GDM1 (cell line): ENCODE measurements at regions not wholly inside any gene's neighbourhood (a gene's known extent, or its start where the extent isn't known, plus 50 kb on each side); places are given as distances from the start of the nearest gene placed in this dataset.
"Not testable (repeated sequence)": the region's sequence is repeated elsewhere in the genome, so short reads cannot be mapped to it uniquely, and the experiment has no call there.

ENCODE experiments used
- DNase-seq: peaks from one replicate; lab custom pipeline; 2025; lab: John Stamatoyannopoulos, UW

- DNase-seq, result no peak
These were observed 684.8 kb upstream of the BCHE start for GRCh38 chr3:166522017-166522416.

- DNase-seq, result no peak
These were observed 682.2 kb upstream of the BCHE start for GRCh38 chr3:166519443-166519842.

DNA sequence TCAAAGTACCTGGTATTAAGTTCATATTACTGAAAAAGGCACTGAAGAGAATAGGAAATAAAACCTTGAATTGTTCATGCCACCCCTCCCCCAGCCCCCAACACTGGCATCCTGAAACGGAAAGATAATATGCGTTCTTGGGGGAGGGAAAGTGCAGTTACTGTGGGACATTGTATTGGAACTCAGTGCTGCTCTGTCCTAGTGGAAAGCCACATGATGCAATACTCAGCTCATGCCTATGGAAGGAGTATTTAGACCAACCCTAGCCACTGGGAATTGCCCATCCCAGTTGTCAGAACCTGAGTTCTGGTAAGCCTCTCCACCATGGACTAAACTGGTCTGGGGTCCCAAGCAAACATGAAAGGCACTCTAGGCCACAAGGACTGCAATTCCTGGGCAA lies 680.8 kb upstream of the BCHE start:
- no peak for DNase-seq

DNA sequence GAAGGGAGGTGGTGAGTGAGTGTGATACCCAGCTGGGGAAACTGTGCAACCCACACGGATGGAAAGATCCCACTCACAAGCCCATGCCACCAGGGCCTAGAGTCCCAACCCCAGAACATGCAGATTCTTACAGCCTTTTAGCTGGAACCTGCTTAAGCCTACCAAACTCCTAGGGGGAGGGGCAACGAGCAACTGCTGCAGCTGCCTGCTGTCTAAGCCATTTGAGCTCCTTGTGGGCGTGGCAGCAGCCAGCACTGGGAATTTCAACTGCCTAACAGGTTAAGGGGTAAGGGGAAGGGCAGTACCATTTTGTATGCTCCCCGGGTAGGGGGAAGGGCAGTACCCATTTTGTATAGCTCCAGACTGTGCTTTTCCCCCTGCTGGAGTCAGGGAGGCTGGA lies 673.2 kb upstream of the BCHE start:
- DNase-seq, result no peak

DNA sequence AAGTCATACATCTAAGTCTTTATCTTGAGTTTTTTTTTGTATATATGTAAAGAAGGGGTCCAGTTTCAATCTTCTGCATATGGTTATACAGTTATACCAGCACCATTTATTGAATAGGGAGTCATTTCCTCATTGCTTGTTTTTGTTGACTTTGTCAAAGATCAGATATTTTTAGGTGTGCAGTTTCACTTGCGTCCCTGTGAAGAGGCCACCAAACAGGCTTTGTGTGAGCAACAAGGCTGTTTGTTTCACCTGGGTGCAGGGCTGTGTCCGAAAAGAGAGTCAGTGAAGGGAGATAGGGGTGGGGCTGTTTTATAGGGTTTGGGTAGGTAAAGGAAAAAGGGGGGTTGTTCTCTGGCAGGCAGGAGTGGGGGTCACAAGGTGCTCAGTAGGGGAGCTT lies 663.2 kb upstream of the BCHE start:
- DNase-seq, result not testable (repeated sequence)

DNA sequence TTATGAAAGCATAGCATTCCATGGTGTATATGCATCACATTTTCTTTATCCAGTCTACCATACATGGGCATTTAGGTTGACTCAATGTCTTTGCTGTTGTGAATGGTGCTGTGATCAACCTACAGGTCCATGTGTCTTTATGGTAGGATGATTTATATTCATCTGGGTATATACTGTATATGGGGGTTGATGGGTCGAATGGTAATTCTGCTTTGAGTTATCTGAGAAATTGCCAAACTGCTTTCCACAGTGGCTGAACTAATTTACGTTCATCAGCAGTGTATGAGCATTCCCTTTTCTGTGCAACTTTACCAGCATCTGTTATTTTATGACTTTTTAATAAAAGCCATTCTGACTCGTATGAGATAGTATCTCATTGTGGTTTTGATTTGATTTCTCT lies 662.4 kb upstream of the BCHE start:
- DNase-seq, result no peak

DNA sequence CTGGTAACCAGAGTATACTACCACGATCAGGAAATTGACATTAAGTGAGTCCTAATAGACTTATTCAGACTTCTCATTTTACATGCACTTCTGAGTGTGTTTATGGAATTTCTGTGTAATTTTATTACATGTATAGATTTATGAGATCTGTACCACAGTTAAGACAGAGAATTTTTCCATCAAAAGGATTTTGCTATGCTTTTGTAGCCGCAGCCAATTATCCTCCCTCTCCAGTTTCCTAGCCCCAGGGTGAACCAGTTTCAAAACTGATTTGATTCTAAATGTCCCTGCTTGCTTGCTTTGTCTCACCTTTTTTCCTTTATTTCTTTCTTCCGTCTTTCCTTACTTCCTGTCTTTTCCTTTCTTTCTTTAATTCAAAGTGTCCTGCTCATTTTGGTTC lies 661.2 kb upstream of the BCHE start:
- no peak for DNase-seq

GRCh38 chr3:166489826-166490225 lies 652.6 kb upstream of the BCHE start:
- DNase-seq, result no peak

DNA sequence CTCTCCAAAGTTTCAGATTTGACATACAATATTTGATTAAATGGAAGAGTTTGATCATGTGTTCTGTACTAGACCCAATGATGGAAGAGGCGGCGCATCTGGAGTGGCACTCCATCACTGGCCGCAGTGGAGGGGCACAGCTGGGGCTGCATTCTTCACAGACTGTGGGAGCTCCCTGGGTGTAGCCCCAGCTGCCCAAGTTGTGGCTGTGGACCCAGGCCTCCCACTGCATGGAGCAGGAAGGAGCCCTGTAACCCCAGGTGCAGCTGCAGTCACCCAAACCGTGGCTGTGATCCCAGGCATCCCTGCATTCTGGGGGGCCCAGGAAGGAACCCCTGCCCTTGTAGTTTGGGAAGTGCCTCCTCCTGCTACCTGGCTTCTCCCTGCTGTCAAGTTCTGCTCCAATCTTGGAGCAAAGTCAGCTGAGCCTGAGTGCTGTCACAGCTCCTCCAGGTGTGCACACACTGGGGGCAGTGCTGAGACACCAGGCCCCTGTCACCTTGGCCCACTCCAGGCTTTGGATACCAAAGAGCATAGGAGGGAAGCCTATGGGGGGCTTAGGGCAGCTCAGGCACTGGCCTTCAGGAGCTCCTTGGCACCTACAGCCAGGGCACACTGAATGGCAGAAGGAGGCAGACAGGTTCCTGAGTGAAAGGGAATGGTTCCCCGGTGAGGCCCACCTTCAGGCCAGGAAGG lies 651.9 kb upstream of the BCHE start:
- DNase-seq, result no peak

DNA sequence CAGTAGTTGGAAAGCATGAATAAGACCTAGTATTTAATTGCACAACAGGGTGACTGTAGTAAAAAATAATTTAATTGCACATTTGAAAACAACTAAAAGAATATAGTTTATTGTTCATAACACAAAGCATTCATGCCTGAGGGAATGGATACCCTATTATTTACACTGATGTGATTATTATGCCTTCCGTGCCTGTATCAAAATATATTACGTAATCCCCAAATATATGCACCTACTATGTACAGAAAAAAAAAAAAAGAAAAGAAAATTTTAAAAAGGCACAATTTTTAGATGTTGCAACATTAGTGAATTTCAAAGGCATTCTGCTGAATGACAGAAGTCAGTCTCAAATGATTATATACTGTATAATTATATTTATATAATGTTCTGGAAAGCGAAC lies 647.2 kb upstream of the BCHE start:
- no peak for DNase-seq

DNA sequence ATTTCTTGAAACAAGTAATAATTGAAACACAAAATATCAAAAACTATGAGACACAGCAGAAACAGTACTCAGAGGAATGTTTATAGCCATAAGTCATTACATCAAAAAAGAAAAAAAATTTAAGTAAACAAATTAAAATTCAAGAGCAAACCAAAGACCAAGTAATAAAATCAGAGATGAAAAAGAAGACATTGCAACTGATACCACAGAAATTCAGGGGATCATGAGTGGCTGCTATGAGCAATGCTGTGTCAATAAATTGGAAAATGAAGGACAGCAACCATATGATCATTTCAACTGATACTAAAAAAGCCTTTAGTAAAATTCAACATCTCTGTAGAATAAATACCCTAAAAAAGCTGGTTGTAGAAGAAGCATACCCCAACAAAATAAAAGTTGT lies 644.1 kb upstream of the BCHE start:
- DNase-seq, result no peak

DNA sequence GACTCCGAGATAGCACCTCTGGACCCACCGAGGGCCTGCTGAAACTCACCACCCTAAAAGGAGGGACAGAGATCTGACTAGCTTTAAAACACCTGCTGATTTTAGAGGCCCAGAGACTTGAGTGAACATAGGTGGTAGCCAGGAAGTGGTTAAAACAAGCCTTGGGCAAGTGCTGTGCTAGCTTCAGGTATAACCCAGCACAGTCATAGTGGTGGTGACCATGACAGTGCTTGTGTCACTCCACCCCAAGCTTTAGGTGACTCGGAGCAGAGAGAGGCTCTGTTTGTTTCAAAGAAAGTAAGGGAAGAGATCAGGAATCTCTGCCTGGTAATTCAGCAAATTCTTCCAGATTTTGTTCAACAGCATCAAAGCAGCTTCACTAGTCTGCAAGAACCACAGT lies 641.1 kb upstream of the BCHE start:
- no peak for DNase-seq

GRCh38 chr3:166473501-166473900 lies 636.3 kb upstream of the BCHE start:
- no peak for DNase-seq

GRCh38 chr3:166472015-166472414 lies 634.8 kb upstream of the BCHE start:
- DNase-seq, result no peak

- no peak for DNase-seq
These were observed 634.0 kb upstream of the BCHE start for GRCh38 chr3:166471074-166471767.

GRCh38 chr3:166462891-166463470 lies 625.8 kb upstream of the BCHE start:
- DNase-seq, result no peak

GRCh38 chr3:166461626-166462025 lies 624.4 kb upstream of the BCHE start:
- no peak for DNase-seq

DNA sequence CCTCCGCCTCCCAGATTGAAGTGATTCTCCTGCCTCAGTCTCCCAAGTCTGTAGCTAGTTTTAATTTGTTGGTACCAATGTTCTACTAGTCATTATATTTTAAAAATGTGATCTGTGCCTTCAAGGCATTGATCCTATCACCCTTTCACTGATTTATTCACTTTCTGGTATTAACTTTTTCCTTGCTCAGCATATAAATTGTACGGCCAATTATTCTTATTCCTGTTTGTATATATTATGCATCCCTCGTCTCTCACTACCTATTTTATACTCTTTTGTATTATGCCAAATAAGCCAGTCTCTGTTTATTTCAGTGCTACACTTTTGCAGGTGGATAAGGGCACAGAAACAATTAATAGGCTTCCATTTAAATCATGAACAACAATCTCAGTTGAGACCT lies 620.2 kb upstream of the BCHE start:
- DNase-seq, result no peak

- no peak for DNase-seq
These were observed 619.1 kb upstream of the BCHE start for GRCh38 chr3:166456286-166456685.

GRCh38 chr3:166455744-166456143 lies 618.5 kb upstream of the BCHE start:
- no peak for DNase-seq

DNA sequence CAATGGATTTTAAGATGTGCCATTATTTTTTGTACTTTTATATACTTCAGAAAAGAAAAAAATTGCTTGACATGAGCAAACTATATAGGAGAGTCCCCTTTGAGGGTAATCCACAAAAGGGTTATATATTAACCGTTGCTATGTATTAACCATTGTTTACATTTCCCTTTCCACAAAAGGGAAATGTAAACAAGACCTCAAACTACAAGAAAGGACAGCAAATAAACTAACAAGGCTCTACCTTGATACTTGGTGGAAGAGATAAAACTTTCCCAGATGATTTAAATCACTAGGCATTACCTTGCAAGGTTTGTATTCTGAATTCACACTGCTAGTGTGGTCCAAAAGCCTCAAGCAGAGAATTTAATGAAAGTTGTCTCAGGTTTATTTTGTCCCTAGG lies 616.3 kb upstream of the BCHE start:
- no peak for DNase-seq

GRCh38 chr3:166451997-166452396 lies 614.8 kb upstream of the BCHE start:
- DNase-seq, result no peak

DNA sequence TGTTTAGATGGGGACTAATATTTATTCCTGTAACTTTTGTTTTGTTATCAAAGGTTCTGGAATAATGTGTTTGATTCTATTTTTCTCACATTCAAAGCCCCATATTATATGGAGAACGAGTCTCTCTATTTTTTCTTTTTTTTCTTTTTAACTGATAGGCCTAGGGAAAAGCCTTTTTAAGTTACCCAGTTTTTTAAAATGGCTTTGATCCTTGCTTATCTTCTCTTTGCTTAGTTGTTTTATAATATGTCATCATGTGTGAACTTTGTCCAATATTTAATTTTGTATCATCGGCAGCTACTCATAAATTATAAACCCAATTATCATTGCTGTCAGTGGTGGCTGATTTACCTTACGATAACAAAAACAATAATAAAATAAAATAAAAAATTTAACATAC lies 610.3 kb upstream of the BCHE start:
- no peak for DNase-seq

DNA sequence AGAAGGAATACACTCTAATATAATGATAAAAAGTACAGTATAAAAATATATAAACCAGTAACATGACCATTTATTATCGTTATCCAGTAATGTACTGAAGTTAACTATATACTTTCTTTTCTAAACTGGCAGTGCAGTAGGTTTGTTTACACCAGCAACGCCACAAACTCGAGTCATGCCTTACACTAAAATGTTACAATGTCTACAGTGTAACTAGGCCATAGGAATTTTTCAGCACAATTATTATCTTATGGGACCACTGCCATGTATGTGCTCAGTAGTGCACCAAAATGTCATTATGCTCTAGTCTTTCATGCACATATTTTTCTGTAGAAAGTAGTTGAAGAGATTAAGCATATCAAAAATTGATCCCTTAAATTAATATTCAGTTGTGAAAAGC lies 609.8 kb upstream of the BCHE start:
- DNase-seq, result no peak
